Erythroblast (primary cell): ENCODE measurements at regions not wholly inside any gene's neighbourhood (a gene's known extent, or its start where the extent isn't known, plus 50 kb on each side); places are given as distances from the start of the nearest gene placed in this dataset.

Source experiments
- GATA1 ChIP-seq: IDR thresholded peaks from 2 replicates; pipeline ENCODE4 v1.6.1; 2011; ENCODE audit warnings: low read depth, mild to moderate bottlenecking, control low read depth, low read length, moderate library complexity
- POLR2A ChIP-seq: IDR thresholded peaks from 2 replicates; pipeline ENCODE4 v1.6.1; 2011; ENCODE audit warnings: mild to moderate bottlenecking, low read length

GRCh38 chr2:120539937-120540718 is 194.2 kb downstream of the INHBB start:
- TF ChIP-seq POLR2A, result no peak
- TF ChIP-seq GATA1, result no peak
